Activated CD4-positive, alpha-beta T cell treated with anti-CD3 and anti-CD28 coated beads, Interleukin-2, amount 10 ng/mL, durations not matched to agents 7 days and 5 days (primary cell): ENCODE measurements at regions not wholly inside any gene's neighbourhood (a gene's known extent, or its start where the extent isn't known, plus 50 kb on each side); places are given as distances from the start of the nearest gene placed in this dataset.
"Not testable (repeated sequence)": the region's sequence is repeated elsewhere in the genome, so short reads cannot be mapped to it uniquely, and the experiment has no call there.

Source experiments
- CTCF ChIA-PET: fragments of 350-600 bp; sonication (Branson Sonifier 250); formaldehyde crosslinking; loops from one replicate; lab custom pipeline; 2021; ENCODE audit warnings: antibody characterized with exemption; lab: Charles Lee
- POLR2A ChIA-PET: fragments of 350-600 bp; sonication (Branson Sonifier 250); formaldehyde crosslinking; loops from one replicate; lab custom pipeline; 2021; ENCODE audit warnings: antibody characterized with exemption; lab: Charles Lee
- DNase-seq: peaks from one replicate; pipeline ENCODE4 v3.0.0-alpha.2; 2020
- H3K27ac Mint-ChIP-seq: one replicate; pipeline ENCODE4 v1.8.0; 2021; ENCODE audit warnings: mild to moderate bottlenecking, moderate library complexity, mixed read lengths
- H3K27me3 Mint-ChIP-seq: one replicate; pipeline ENCODE4 v1.8.0; 2021; ENCODE audit warnings: mixed read lengths
- H3K36me3 Mint-ChIP-seq: one replicate; pipeline ENCODE4 v1.8.0; 2021; ENCODE audit warnings: low read depth, mixed read lengths
- H3K4me1 Mint-ChIP-seq: one replicate; pipeline ENCODE4 v1.8.0; 2021; ENCODE audit warnings: mixed read lengths
- H3K4me3 Mint-ChIP-seq: one replicate; pipeline ENCODE4 v1.8.0; 2021; ENCODE audit warnings: mild to moderate bottlenecking, moderate library complexity, mixed read lengths
- H3K9me3 Mint-ChIP-seq: one replicate; pipeline ENCODE4 v1.8.0; 2021; ENCODE audit warnings: mixed read lengths

GRCh38 chr18:37869051-37869450 is 303.5 kb upstream of the CELF4 start:
- ChIA-PET CTCF (interaction anchor here (0.6 kb wide), 2 partner anchors 129 to 816 kb away, joined by 3 to 4 read pairs; no protein-coding TSS in a partner anchor), POLR2A (no interaction called here)
- Mint-ChIP-seq H3K27ac (no peak overlapping the region), H3K9me3 (no peaks in the 10 kb centered on the region), H3K27me3 (no peaks in the 10 kb centered on the region), H3K36me3 (no peaks in the 10 kb centered on the region), H3K4me1 (no peaks in the 10 kb centered on the region), H3K4me3 (no peak overlapping the region)
- DNase-seq, result no peak

- H3K36me3 Mint-ChIP-seq, result no peaks in the 10 kb centered on the region
- H3K4me3 Mint-ChIP-seq, result no peak overlapping the region
- CTCF ChIA-PET, result no interaction called here
- no peaks in the 10 kb centered on the region for H3K9me3 Mint-ChIP-seq
- DNase-seq, result no peak
- H3K27me3 Mint-ChIP-seq, result no peaks in the 10 kb centered on the region
- no peaks in the 10 kb centered on the region for H3K4me1 Mint-ChIP-seq
- no peak overlapping the region for H3K27ac Mint-ChIP-seq
- POLR2A ChIA-PET, result no interaction called here
Measured at GRCh38 chr18:37864122-37864521, 298.5 kb upstream of the CELF4 start.

GRCh38 chr18:37861981-37862380 is 296.4 kb upstream of the CELF4 start:
- no peaks in the 10 kb centered on the region for H3K9me3 Mint-ChIP-seq

GRCh38 chr18:37854396-37854795 is 288.8 kb upstream of the CELF4 start:
- POLR2A ChIA-PET, result no interaction called here
- Mint-ChIP-seq H3K4me1 (no peaks in the 10 kb centered on the region), H3K4me3 (no peak overlapping the region), H3K27me3 (no peaks in the 10 kb centered on the region), H3K9me3 (peaks cover under 1% of the 10 kb centered on the region), H3K27ac (no peak overlapping the region), H3K36me3 (no peaks in the 10 kb centered on the region)
- DNase-seq, result no peak
- CTCF ChIA-PET, result no interaction called here

More at GRCh38 chr18:37861981-37862380, 296.4 kb upstream of the CELF4 start:
- Mint-ChIP-seq H3K27ac (no peak overlapping the region), H3K27me3 (no peaks in the 10 kb centered on the region), H3K4me1 (no peaks in the 10 kb centered on the region), H3K36me3 (no peaks in the 10 kb centered on the region), H3K4me3 (no peak overlapping the region)
- no peak for DNase-seq
- CTCF ChIA-PET, result no interaction called here
- POLR2A ChIA-PET, result no interaction called here

- Mint-ChIP-seq H3K9me3 (peaks cover 3% of the 10 kb centered on the region), H3K36me3 (no peaks in the 10 kb centered on the region), H3K27ac (no peak overlapping the region), H3K4me3 (no peak overlapping the region), H3K27me3 (no peaks in the 10 kb centered on the region), H3K4me1 (no peaks in the 10 kb centered on the region)
- POLR2A ChIA-PET, result no interaction called here
- CTCF ChIA-PET, result no interaction called here
- no peak for DNase-seq
Measured at GRCh38 chr18:37853706-37854105, 288.1 kb upstream of the CELF4 start.

GRCh38 chr18:37852464-37852863 is 286.9 kb upstream of the CELF4 start:
- Mint-ChIP-seq H3K4me1 (no peaks in the 10 kb centered on the region), H3K36me3 (no peaks in the 10 kb centered on the region), H3K27ac (no peak overlapping the region), H3K4me3 (no peak overlapping the region), H3K27me3 (no peaks in the 10 kb centered on the region), H3K9me3 (peaks cover 3% of the 10 kb centered on the region)
- DNase-seq, result no peak
- ChIA-PET CTCF (no interaction called here), POLR2A (no interaction called here)

- DNase-seq, result no peak
- ChIA-PET CTCF (no interaction called here), POLR2A (no interaction called here)
- H3K4me3 Mint-ChIP-seq, result no peak overlapping the region
- H3K9me3 Mint-ChIP-seq, result peaks cover 3% of the 10 kb centered on the region
- H3K36me3 Mint-ChIP-seq, result no peaks in the 10 kb centered on the region
- no peak overlapping the region for H3K27ac Mint-ChIP-seq
- H3K4me1 Mint-ChIP-seq, result no peaks in the 10 kb centered on the region
- H3K27me3 Mint-ChIP-seq, result no peaks in the 10 kb centered on the region
Measured at GRCh38 chr18:37847544-37847943, 281.9 kb upstream of the CELF4 start.

GRCh38 chr18:37846996-37847395 is 281.4 kb upstream of the CELF4 start:
- Mint-ChIP-seq H3K4me3 (no peak overlapping the region), H3K4me1 (no peaks in the 10 kb centered on the region), H3K36me3 (no peaks in the 10 kb centered on the region), H3K27me3 (no peaks in the 10 kb centered on the region), H3K27ac (no peak overlapping the region), H3K9me3 (peaks cover 3% of the 10 kb centered on the region)
- CTCF ChIA-PET, result no interaction called here
- POLR2A ChIA-PET, result no interaction called here
- no peak for DNase-seq

- H3K9me3 Mint-ChIP-seq, result peaks cover 3% of the 10 kb centered on the region
- H3K4me1 Mint-ChIP-seq, result no peaks in the 10 kb centered on the region
- ChIA-PET CTCF (no interaction called here), POLR2A (no interaction called here)
- no peaks in the 10 kb centered on the region for H3K27me3 Mint-ChIP-seq
- H3K36me3 Mint-ChIP-seq, result no peaks in the 10 kb centered on the region
- no peak for DNase-seq
- H3K4me3 Mint-ChIP-seq, result no peak overlapping the region
- H3K27ac Mint-ChIP-seq, result no peak overlapping the region
Measured at GRCh38 chr18:37845498-37845897, 279.9 kb upstream of the CELF4 start.

GRCh38 chr18:37844209-37844970 is 278.8 kb upstream of the CELF4 start:
- Mint-ChIP-seq H3K4me1 (no peaks in the 10 kb centered on the region), H3K27ac (no peak overlapping the region), H3K9me3 (peaks cover 2% of the 10 kb centered on the region), H3K36me3 (no peaks in the 10 kb centered on the region), H3K4me3 (no peak overlapping the region), H3K27me3 (no peaks in the 10 kb centered on the region)
- no peak for DNase-seq
- ChIA-PET POLR2A (no interaction called here), CTCF (no interaction called here)

GRCh38 chr18:37838083-37838482 is 272.5 kb upstream of the CELF4 start:
- Mint-ChIP-seq H3K4me3 (no peak overlapping the region), H3K27ac (no peak overlapping the region), H3K27me3 (no peaks in the 10 kb centered on the region), H3K36me3 (no peaks in the 10 kb centered on the region), H3K4me1 (no peaks in the 10 kb centered on the region), H3K9me3 (no peaks in the 10 kb centered on the region)
- CTCF ChIA-PET, result no interaction called here
- DNase-seq, result no peak
- POLR2A ChIA-PET, result no interaction called here

- Mint-ChIP-seq H3K27ac (no peak overlapping the region), H3K36me3 (no peaks in the 10 kb centered on the region), H3K9me3 (peaks cover 6% of the 10 kb centered on the region), H3K4me1 (no peaks in the 10 kb centered on the region), H3K27me3 (no peaks in the 10 kb centered on the region), H3K4me3 (no peak overlapping the region)
- CTCF ChIA-PET, result no interaction called here
- no peak for DNase-seq
- POLR2A ChIA-PET, result no interaction called here
Measured at GRCh38 chr18:37836071-37836970, 270.7 kb upstream of the CELF4 start.

- POLR2A ChIA-PET, H3K4me3 Mint-ChIP-seq, H3K36me3 Mint-ChIP-seq, DNase-seq, H3K4me1 Mint-ChIP-seq, H3K27ac Mint-ChIP-seq, H3K9me3 Mint-ChIP-seq, H3K27me3 Mint-ChIP-seq, CTCF ChIA-PET: not testable (repeated sequence)
Measured at GRCh38 chr18:37832010-37832695, 266.6 kb upstream of the CELF4 start.
